A673 (cell line): ENCODE measurements at regions not wholly inside any gene's neighbourhood (a gene's known extent, or its start where the extent isn't known, plus 50 kb on each side); places are given as distances from the start of the nearest gene placed in this dataset.

Experiments
- CTCF ChIP-seq: fragments of 300-800, 200-600 bp; sonication (generic); conservative IDR thresholded peaks from 2 replicates; pipeline ENCODE4 v1.5.1; 2017; ENCODE audit warnings: low read depth, mild to moderate bottlenecking, antibody characterized with exemption, low read length, moderate library complexity, mixed read lengths
- EZH2 ChIP-seq: fragments of 200-600 bp; sonication (generic); IDR thresholded peaks from 2 replicates; pipeline ENCODE4 v1.6.1; 2017; ENCODE audit warnings: borderline replicate concordance, low read depth, mild to moderate bottlenecking, mixed read lengths, antibody characterized with exemption, low read length; ENCODE audit not compliant: poor library complexity, severe bottlenecking

GRCh38 chr7:86534641-86535040 lies 109.1 kb upstream of the GRM3 start:
- no peak for TF ChIP-seq EZH2
- no peak for TF ChIP-seq CTCF
